ENCODE measurements at regions not wholly inside any gene's neighbourhood (a gene's known extent, or its start where the extent isn't known, plus 50 kb on each side); places are given as distances from the start of the nearest gene placed in this dataset.

DNA sequence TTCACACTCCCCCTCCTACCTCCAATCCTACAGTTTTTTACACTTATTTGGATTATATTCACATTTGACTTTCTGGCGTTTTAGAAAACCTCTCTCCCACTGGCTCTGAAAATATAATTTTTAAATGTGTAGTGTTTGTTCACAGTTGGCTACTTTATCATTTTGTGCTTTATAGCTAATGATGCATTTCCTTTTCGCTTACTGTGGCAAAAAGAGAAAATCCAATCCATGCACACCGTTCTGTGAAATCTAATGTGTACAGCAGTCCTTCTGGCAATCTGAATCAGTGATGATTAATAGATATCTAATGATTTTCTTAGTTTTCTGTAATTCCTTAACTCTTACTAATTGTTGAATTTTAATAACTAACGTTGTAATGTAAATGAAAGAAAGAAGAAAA lies 271.5 kb downstream of the ARAP2 start:
- DNase-seq (no peak), ATAC-seq (no peak)
- intact Hi-C loops (cut with DNase I) = no loop called here
- TF ChIP-seq, protein P1, sequence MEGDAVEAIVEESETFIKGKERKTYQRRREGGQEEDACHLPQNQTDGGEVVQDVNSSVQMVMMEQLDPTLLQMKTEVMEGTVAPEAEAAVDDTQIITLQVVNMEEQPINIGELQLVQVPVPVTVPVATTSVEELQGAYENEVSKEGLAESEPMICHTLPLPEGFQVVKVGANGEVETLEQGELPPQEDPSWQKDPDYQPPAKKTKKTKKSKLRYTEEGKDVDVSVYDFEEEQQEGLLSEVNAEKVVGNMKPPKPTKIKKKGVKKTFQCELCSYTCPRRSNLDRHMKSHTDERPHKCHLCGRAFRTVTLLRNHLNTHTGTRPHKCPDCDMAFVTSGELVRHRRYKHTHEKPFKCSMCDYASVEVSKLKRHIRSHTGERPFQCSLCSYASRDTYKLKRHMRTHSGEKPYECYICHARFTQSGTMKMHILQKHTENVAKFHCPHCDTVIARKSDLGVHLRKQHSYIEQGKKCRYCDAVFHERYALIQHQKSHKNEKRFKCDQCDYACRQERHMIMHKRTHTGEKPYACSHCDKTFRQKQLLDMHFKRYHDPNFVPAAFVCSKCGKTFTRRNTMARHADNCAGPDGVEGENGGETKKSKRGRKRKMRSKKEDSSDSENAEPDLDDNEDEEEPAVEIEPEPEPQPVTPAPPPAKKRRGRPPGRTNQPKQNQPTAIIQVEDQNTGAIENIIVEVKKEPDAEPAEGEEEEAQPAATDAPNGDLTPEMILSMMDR (IDR thresholded peaks at IDR 0.05) = no peak
- no peak overlapping the region for H3K27ac ChIP-seq
- peaks cover 0 to 4% (median 0%) of the 10 kb centered on the region in 11 donors for H3K9me3 ChIP-seq
- 42 to 54% methylated on average over 4 of the region's 4 CpGs for WGBS, 2 donors
- no peaks in the 10 kb centered on the region for H3K4me1 ChIP-seq
- no peak overlapping the region for H3K4me3 ChIP-seq
- no peaks in the 10 kb centered on the region for H3K36me3 ChIP-seq
- H3K27me3 ChIP-seq = no peaks in the 10 kb centered on the region

DNA sequence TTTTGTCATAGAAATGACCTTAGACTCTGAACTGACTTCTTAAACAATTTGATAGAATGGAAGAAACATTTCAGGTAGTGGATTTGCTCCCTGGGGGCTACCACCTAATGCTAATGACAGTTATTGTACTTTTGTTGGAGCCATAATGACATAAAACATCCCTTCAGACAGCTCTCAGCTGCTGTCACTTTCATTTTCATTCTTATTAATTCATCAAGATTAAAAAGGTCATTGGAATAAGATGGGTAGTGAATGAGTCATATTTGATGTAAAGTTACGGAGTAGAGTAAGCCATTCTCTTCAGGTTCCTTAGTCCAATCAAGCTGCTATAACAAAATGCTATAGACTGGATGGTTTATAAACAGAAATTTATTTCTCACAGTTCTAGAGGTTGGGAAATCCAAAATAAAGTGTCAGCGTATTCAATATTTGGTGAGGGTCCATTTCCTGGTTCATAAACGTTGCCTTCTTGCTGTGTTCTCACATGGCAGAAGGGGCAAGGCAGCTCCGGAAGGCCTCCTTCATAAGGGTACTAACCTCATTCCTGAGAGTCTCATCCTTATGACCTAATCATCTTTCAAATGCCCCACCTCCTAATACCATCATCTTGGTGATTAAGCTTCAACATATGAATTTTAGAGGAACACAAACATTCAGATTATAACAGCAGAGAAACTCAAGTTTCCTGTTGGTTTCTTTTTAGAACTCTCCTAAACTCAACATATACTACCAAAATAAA lies 268.5 kb downstream of the ARAP2 start:
- Histone ChIP-seq H3K27me3 (no peaks in the 10 kb centered on the region), H3K27ac (no peak overlapping the region), H3K36me3 (no peaks in the 10 kb centered on the region), H3K4me1 (no peaks in the 10 kb centered on the region), H3K9me3 (peaks cover 0 to 4% (median 0%) of the 10 kb centered on the region in 11 donors), H3K4me3 (no peak overlapping the region)
- TF ChIP-seq, protein P1 (IDR thresholded peaks at IDR 0.05) = no peak
- intact Hi-C loops (cut with DNase I) = no loop called here
- 78 to 85% methylated on average over 4 of the region's 4 CpGs for WGBS, 2 donors
- DNase-seq (no peak), ATAC-seq (no peak)

DNA sequence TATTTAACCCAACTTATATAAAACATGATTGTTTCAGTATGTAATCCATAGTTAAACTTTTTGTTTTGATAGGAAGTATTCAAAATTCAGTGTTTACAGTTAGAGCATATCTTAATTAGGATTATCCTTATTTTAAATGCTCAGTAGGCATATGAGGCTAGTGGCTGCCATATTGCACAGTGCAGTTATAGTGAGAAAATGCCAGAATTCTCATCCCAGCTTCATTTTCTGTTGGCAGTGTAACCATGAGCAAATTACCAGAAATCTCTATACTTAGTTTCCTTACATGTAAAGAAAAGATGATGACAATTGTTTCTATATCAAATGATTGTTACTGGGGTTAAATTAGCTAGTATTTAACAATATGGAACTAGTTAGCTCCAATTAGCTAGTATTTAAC lies 265.8 kb downstream of the ARAP2 start:
- intact Hi-C loops (cut with DNase I) = no loop called here
- no peaks in the 10 kb centered on the region for H3K36me3 ChIP-seq
- no peak for DNase-seq
- H3K4me3 ChIP-seq = no peak overlapping the region
- H3K9me3 ChIP-seq = peaks cover 0 to 6% (median 0%) of the 10 kb centered on the region in 11 donors
- TF ChIP-seq, protein P1 (IDR thresholded peaks at IDR 0.05) = no peak
- no peaks in the 10 kb centered on the region for H3K27me3 ChIP-seq
- ATAC-seq = no peak
- H3K27ac ChIP-seq = no peak overlapping the region
- H3K4me1 ChIP-seq = no peaks in the 10 kb centered on the region

DNA sequence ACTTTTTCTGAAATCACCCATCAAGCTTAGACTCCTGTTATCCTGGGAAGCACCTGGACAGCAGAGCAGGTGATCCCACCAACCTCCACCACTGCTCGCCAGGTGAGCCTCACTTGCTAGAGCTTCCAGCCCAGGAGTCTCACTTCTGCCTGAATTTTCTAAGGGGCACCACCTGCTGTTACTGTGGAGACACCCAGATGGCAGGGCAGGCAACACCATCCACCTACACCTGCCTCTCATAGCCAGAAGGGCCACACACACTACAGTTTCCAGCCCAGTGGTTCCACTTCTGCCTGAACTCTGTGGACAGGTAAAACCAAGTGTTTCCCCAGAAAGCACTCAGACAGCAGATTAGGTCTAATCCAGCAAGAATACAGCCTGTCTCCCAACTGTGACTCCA lies 262.0 kb downstream of the ARAP2 start:
- DNase-seq (no peak), ATAC-seq (no peak)
- TF ChIP-seq, protein P1 (IDR thresholded peaks at IDR 0.05) = no peak
- Histone ChIP-seq H3K4me3 (no peak overlapping the region), H3K9me3 (peaks cover 0 to 12% (median 0%) of the 10 kb centered on the region in 11 donors), H3K36me3 (no peaks in the 10 kb centered on the region), H3K27me3 (no peaks in the 10 kb centered on the region), H3K27ac (no peak overlapping the region), H3K4me1 (no peaks in the 10 kb centered on the region)
- 82 to 85% methylated on average over 1 of the region's 1 CpG for WGBS, 2 donors
- intact Hi-C loops (cut with DNase I) = no loop called here
